ENCODE measurements at regions not wholly inside any gene's neighbourhood (a gene's known extent, or its start where the extent isn't known, plus 50 kb on each side); places are given as distances from the start of the nearest gene placed in this dataset.

DNA sequence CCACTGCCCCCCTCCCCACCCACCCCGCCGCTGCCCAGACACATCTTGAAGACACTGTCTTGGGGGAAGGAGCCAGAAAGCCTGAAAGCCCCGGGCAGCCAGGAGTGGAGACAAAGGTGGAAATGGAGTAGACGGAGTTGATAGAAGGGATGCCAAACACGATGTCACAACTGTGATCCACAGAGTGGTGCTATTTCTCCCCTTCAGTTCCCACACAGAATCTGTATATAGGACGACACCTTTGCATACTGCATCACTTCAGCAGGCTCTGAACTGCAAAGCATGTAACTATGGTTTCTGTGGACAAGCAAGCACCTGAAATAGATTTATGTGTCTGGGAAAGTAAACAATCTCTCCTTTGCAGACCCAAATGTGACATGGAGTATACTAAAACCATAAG is 56.4 kb upstream of the F13A1 start:
- no peak for DNase-seq

GRCh38 chr6:6377621-6378020 is 57.2 kb upstream of the F13A1 start:
- DNase-seq = no peak

DNA sequence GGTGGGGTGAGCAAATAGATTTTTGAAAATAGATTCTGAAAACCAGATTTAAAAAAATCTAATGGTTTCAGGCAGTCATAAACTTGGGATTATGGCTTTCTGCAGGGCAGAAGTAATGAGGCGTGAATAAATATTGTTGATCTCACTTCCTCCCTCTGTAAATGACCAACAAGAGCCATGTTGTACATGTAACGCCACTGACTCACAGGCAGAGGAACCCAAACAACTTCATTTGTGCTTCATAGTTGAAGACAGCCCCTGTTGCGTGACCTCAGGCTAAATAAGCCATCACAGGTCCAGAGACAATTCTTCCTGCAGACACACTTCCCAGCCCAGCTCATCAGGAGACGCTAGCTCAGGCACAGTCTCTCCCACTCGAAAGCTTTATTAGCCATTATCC is 59.1 kb upstream of the F13A1 start:
- DNase-seq = no peak

DNA sequence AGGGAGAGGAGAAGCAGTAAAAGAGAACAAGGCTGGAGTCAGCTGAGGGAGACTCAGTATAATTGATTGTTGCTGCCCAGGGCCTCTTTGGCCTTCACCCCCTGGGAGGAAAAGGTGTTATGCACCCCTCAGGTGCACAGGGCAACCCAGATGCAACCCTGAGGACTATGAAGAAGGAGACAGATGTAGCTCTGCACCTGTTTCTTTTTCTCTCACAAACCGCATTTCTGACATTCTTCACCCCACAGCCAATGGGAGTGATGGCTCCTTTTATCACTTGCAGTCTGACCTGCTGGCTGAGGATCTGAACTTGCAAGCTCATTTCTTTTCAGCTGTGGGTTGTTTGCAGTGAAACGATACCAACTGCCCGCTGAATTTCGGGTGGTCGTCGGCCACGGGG is 64.1 kb upstream of the F13A1 start:
- DNase-seq = no peak

DNA sequence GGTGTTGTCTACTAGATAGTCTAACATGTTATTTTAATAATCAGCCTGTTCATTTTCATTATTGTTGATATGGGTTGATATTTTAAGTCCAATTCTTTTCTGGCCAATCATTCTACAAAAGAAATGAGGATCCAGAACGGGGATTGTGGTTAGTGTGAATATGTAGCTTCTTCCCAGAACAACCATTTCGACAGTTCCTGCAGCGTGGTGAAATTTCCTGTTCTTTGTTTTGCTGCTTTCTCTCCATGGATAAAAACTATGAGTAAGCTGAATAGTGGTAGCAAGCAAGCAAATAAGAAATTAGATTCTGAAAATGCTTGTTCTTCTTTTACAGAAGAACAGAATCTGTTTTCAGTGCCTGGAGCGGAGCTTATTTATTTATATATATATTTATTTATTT is 65.5 kb upstream of the F13A1 start:
- DNase-seq = no peak

DNA sequence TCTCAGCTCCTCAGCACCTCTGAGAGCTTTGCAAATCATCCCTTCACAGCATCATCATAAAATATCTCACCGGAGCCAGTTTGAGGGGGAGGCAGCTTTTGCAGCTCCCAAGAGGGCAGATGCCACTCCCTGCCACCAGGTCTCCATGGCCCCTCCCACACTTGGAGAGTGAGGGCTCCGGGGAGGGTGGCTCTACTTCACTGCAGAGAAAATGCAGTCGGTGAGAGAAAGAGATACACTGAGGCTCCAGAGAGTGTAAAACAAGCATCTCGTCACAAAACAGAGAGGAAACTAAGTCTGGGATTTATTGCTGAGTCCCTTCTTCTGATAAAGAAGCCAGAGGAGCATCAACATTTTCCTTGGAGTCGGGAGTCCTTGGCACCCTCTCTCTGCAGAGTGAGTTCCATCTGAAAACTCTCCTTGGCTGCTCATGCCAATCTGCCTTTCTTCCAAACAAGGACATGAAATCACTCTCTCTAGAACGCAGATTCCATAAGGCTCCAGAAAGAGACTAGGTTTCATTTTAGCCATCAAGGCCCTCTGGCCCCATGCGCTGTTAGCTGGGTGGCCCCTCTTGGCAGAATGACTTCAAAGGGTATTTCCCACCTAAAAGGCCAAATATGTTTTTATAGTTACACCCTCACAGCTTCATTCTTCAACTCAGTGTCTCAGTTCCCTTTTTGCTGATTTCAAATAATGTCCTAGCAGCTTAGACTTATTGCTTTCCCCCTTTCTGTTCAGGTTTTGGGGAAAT is 70.6 kb upstream of the F13A1 start:
- no peak for DNase-seq

DNA sequence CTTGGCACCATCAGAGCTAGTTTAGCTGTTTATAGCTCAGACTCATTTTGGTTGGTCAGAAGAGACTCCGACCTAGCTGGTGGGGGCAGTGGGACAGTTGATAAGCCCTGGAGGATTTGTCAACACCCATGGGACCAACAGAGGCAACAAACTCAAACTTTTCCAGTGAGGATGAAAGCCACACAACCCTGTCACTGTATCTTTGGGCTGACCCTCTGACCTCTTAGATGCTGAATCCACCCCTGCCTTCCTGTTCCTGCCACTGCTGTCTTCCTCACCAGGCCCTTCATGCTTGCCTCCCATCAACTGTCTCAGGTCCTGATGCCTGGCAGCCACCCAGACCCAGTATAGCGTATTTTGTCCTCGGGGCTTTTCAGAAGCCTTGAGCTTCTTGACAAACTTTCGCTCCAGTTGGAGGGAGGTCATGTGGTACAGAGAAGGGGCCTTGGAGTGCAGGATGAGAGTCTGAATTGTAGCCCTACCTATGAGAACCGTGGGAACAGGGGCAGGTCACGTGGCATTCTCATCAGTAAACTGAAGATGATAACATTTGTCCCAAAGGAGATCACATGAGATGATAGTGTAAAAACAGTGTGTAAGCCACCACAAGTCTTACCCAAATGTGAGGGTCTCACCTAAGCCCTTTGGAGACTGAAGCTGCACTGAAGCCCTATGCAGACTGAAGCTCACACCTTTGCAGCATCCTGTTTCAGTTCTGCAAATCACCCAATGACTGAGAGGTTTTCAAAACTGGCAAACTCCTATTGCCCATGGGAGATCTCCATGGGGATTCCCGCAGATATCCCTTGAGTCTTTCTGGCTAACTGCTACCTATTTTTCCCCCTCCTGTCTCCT is 72.0 kb upstream of the F13A1 start:
- DNase-seq = no peak

DNA sequence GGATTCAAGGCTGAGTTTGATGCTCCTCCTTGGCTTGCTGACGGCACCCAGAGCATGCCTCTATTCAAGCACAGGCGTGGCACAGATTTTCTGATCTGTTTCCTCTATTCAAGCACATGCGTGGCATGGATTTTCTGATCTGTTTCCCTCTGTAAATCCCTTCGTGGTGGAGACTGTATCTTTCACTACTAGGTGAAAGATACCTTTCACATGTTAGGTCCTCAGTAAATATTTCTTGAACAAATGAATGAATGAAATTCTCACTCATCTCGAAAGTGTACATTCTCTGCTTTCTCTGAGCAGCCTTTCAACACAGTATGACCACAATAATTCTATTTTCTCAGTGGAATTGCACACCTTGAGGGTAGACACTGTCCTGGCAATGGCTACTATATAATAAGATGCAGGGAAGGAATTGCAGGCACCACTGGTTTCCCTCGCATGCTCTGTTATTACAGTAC is 72.6 kb upstream of the F13A1 start:
- no peak for DNase-seq

DNA sequence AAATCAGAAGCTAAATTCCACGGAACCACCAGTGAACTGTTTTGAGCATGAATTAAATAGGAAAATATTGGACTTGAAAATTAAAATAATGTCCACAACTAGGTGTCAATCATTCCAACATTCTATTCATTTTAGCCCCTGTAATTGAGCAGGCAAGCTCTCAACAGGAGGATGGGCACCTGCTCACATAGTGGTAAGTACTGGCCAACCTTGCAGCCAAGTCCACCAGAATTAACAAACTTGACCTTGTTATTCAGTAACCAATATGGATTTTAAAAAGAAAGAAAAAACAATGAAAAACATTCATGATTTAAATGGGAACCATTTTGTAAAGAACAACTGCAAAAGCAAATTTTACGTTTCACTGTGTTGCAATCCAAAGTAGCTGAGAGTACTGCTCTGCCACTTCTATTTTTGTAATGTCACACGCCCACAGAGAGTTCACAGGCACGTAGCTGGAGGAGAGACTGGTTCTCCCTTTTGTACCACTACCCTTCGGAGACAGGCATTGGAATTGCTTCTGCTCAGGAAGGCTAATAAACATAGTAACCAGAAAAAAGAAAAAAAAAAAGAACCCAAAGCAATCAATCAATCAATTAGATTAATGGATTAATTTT is 75.2 kb upstream of the F13A1 start:
- DNase-seq = no peak

GRCh38 chr6:6397842-6398241 is 77.4 kb upstream of the F13A1 start:
- no peak for DNase-seq

DNA sequence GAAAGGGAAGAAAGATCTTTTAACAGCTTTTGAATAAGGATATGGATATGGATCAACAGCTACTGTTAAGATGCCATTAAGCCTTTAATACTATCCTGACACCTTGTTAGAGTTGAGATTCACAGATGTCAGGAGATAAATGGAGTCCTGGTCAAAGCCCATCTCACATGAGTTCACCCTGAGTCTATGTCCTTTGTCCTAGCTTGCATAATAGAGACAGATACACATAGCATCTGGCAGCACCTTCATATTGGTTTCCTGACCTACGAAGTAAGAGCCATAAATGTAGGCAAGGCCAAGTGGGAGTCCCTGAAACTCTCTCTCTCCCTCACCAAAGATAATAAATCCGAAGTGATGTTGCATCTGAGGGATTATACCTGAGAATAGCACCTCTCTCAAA is 79.1 kb upstream of the F13A1 start:
- no peak for DNase-seq

- DNase-seq = no peak
Measured at GRCh38 chr6:6401401-6401800, 80.9 kb upstream of the F13A1 start.

DNA sequence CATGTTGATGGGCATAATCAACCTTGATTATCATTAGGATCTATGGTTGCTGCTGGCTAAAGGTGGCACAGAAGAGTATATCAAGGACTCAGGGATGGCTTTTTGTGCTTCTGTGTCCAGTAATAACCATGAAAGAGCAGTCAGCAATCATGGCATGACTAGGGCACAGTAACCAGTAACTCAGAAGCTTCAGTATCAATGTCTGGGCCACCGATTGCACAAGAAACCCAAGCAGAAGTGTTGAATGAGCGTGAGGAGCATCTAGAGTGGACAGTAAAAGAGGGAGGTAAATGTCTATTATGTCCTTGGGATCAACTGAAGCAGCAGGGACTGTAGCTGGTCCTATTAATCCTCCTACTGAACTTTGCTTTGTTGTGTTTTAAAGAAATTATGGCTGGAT is 81.5 kb upstream of the F13A1 start:
- DNase-seq = no peak

- no peak for DNase-seq
Measured at GRCh38 chr6:6402591-6402990, 82.1 kb upstream of the F13A1 start.

- no peak for DNase-seq
Measured at GRCh38 chr6:6405031-6405430, 84.6 kb upstream of the F13A1 start.

DNA sequence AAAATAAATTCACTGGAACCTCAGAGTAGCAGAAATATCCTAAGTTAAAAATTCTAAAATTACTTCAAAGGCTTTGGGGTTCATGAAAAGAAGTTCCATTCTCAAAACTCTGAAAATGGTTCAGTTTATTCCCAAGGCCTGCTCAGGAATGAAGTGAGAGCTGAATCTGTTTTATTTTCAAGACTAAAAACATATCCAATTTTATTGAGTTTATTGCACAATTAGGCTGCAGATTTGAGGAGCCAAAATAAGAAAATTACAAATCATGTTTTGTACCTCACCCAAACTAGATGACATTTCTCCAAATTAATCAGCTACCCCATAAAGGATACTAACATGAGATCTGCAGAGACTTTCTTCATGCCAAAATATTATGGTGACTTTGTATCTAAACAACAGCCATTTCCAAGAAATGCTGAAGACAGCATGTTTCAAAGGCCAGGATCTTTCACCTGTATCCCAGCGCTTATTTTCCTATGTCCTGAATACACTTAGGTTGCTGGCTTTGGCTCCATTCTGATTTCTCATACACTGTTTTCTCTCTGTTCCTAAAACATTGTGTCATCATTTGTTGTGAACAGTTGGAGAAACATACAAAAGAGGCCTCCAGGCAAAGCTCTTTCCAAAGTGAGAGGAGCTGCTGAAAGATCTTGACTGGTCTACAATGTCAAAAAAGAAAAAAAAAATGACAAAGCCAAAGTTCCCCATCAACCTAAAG is 85.7 kb upstream of the F13A1 start:
- DNase-seq = peak; percentile 71

DNA sequence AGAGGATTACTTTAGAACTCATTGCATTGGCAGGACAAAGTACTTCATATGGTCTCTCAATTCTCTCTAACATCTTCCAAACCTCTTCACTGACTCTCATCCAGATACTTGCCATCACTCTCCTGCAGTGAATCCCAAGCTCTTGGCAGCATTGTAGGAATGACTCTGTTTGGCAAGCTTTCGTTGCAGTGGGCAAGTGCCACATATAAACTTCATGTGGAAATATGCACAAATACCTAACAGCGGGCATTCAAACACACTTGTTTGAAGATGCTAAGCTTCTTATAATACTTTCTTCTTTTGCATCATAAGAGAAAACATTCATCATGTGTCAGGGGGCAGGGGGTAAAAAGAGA is 86.2 kb upstream of the F13A1 start:
- DNase-seq = no peak

DNA sequence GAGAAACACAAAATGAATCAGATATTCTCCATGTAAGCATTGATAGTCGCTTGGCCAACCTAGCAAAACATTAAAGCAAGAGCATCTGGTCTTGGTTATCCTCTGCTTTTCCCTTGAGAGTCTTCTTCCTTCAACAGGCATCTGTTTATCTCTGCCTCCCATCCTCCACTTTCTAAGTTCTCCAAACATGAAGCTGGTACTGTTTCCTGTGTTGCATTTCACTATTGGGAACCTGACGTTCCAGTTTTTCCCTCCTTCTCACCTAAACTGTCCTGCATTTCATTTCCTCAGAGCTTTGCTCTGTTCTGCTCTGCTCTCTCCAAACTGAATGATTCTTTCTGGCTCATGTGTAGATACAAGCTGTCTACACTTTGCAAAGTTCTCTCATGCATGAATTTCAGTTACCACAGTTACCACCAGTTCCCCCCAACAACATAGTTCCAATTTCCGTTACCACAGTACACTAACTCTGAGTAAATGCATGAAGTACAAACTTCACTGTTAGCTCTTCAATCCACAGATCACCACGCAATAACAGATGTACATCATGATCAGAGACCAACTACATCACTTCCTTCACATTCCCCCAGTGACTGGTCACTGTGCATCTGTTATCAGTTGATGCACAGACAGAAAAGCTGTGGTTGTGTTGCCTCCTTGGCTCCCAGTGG is 86.7 kb upstream of the F13A1 start:
- DNase-seq = peak; percentile 83

DNA sequence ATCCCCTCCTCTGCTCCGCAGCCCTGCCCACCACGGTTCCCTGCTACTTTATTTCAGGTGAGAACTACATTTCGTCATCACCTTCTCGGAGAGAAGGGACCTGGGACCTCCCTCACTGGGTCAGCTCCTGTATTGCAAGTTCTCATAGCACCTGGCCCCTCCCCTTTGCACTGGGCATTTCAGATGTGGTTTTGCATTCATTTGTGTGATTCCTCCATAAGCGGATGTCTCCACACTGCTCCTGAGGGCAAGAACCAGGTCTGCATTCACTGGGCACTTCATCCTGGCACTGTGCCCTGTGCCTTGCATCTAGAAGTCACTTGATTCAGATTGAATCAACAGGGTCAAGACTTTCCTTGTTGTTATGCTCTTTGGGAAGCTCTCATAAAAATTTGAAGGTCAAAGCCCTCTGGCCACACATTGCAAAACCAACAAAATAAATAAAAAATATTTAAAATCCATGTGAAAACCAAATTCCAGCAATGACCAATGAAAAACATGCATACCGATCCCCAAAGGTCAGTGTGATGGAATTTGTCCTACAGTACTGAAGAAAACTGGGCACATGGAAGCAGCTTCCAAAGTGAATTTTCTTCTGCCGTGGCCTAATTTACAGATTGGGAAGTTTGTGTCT is 89.1 kb upstream of the F13A1 start:
- no peak for DNase-seq

DNA sequence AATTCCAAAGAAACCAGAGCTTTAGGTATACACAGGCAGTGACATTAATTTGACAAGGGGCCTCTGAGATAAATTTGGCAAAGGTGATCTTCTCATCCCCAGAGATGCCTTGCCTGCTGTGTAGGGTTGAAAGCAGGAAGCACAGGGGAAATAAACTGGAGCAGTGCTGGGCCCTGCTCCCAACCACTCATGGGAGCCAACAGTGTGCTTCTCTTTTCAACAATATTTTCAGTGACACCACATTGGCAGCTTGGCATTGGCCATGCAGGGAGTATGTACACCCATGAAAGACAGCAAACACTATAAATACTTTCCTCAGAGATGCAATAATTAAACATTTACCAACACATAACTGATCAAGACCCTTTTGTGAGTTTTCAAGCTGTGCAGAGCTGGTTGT is 90.7 kb upstream of the F13A1 start:
- no peak for DNase-seq

DNA sequence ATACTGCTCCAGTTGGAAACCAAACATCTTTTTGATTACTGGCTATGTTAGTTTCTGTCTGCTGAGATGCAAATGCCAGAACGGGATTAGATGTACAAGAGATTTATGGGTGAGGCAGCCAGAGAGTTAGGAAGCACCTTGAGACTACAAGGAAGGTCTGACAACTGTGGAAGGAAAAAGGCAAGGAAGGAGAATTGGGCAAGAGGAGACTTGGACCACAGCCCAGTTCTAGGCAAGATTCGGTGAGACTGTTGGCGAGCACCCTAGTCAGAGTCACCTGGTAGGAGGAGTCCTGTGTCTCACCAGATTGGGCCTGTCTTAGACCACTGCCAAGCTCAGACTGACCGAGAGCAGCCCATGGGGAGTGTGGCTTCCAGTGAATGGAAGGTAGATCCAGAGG is 91.8 kb upstream of the F13A1 start:
- DNase-seq = no peak

- DNase-seq = peak; percentile 39
Measured at GRCh38 chr6:6412700-6413099, 92.2 kb upstream of the F13A1 start.

Measured in skin of body (tissue), 1 donor.